WI38 (cell line): ENCODE measurements at regions not wholly inside any gene's neighbourhood (a gene's known extent, or its start where the extent isn't known, plus 50 kb on each side); places are given as distances from the start of the nearest gene placed in this dataset.

Experiments used
- H3K4me3 ChIP-seq: 2 replicates; pipeline ENCODE4 v1.5.1; 2011; ENCODE audit warnings: low read depth, mild to moderate bottlenecking, control low read depth, low read length
- TF ChIP-seq, protein P1 (sequence below): IDR thresholded peaks from 2 replicates; pipeline ENCODE4 v1.5.1; 2012; ENCODE audit warnings: low read depth, mild to moderate bottlenecking, control low read depth, low read length

DNA sequence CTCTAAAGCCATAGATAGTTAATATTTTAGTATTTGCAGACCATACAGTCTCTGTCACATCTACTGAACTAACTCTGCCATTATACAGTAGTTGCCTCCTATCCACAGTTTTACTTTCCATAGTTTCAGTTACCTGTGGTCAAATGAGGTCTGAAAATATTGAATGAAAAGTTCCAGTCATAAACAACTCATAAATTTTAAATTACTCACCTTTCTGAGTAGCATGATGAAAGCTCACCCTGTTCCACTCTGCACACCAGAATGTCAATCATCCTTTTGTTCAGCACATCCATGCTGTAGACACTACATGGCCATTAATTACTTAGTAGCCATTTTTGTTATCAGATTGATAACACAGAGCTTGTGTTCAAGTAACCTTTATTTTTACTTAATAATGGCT is 51.7 kb upstream of the ME3 start:
- TF ChIP-seq, protein P1, sequence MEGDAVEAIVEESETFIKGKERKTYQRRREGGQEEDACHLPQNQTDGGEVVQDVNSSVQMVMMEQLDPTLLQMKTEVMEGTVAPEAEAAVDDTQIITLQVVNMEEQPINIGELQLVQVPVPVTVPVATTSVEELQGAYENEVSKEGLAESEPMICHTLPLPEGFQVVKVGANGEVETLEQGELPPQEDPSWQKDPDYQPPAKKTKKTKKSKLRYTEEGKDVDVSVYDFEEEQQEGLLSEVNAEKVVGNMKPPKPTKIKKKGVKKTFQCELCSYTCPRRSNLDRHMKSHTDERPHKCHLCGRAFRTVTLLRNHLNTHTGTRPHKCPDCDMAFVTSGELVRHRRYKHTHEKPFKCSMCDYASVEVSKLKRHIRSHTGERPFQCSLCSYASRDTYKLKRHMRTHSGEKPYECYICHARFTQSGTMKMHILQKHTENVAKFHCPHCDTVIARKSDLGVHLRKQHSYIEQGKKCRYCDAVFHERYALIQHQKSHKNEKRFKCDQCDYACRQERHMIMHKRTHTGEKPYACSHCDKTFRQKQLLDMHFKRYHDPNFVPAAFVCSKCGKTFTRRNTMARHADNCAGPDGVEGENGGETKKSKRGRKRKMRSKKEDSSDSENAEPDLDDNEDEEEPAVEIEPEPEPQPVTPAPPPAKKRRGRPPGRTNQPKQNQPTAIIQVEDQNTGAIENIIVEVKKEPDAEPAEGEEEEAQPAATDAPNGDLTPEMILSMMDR: no peak
- no peak overlapping the region for H3K4me3 ChIP-seq

DNA sequence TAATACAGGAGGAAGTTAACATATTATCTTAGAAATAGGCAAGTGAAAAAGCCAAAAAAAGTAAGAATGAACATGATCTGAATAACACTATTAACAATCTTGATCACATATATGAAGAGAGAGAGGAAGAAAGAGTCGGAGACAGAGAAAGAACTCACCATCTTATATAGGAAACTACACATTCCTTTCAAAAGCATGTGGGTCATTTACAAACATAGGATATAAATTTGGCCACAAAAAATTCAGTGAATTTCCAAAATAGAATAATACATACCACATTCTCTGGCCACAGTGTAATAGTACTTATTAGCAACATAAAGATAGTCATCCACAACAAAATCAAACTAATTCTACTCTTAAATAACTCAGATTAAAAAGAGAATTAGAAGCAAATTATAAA is 50.9 kb upstream of the ME3 start:
- H3K4me3 ChIP-seq: no peak overlapping the region
- TF ChIP-seq, protein P1: no peak

DNA sequence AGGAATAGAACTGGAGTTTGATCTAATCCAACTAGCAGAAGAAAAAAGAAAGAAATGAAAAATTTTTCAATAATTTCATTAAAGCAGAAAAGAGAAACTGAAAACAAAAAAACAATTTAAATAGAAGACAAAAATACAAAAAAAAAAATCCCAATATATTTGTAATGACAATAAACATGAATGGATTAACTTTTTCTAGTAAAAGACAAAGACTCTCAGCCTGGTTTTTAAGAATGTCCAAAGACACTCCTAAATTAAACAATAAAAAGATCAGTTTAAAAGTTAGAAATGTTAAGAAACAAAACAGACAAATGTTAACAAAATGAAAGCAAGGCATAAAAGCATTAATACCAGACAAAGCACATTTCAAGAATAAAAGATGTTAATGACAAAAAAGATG is 50.3 kb upstream of the ME3 start:
- TF ChIP-seq, protein P1: no peak

More for the DNA sequence above, 50.3 kb upstream of the ME3 start:
- H3K4me3 ChIP-seq: no peak overlapping the region
